CD4-positive, alpha-beta T cell (primary cell): ENCODE measurements at regions not wholly inside any gene's neighbourhood (a gene's known extent, or its start where the extent isn't known, plus 50 kb on each side); places are given as distances from the start of the nearest gene placed in this dataset.

Source experiments
- ATAC-seq: fragments of 200-7000 bp; cut with Tn5 transposase; one replicate; pipeline ENCODE4 v1.10.0; 2022; ENCODE audit warnings: mild to moderate bottlenecking; ENCODE audit not compliant: poor library complexity
- CTCF ChIA-PET: fragments of 350-600 bp; sonication (Branson Sonifier 250); formaldehyde crosslinking; loops from one replicate; lab custom pipeline; 2021; ENCODE audit warnings: antibody characterized with exemption, inconsistent platforms; lab: Charles Lee
- POLR2A ChIA-PET: fragments of 350-600 bp; sonication (Branson Sonifier 250); formaldehyde crosslinking; loops from one replicate; lab custom pipeline; 2021; ENCODE audit warnings: antibody characterized with exemption, inconsistent platforms; lab: Charles Lee
- DNase-seq, 14 experiments: peaks; one replicate each; pipeline ENCODE4 v3.0.0-alpha.2; 2013 to 2020; ENCODE audit warnings: mixed read lengths in 2 of 14
- H3K27ac ChIP-seq, 2 donors: one replicate each; pipeline versions ENCODE4 v1.5.1 to v1.7.0; 2013; ENCODE audit warnings: low read length in 2 of 2, low read depth in 1 of 2, mild to moderate bottlenecking in 1 of 2
- H3K27me3 ChIP-seq, 2 experiments: 1 replicate in 1 of 2; 2 replicates in 1 of 2; pipeline versions ENCODE4 v1.6.1 to v1.7.0; 2013; ENCODE audit warnings: low read length in 2 of 2, control low read depth in 1 of 2, mild to moderate bottlenecking in 1 of 2, moderate library complexity in 1 of 2; ENCODE audit not compliant: insufficient read depth in 2 of 2, control insufficient read depth in 1 of 2
- H3K36me3 ChIP-seq: one replicate; pipeline ENCODE4 v1.6.1; 2013; ENCODE audit warnings: low read length, control low read depth; ENCODE audit not compliant: insufficient read depth
- H3K4me1 ChIP-seq: one replicate; pipeline ENCODE4 v1.6.1; 2013; ENCODE audit warnings: low read length, control low read depth; ENCODE audit not compliant: insufficient read depth
- H3K4me3 ChIP-seq: one replicate; pipeline ENCODE4 v1.5.1; 2013; ENCODE audit warnings: mild to moderate bottlenecking, low read length, moderate library complexity
- H3K9me3 ChIP-seq, 2 experiments: 1 replicate in 1 of 2; 2 replicates in 1 of 2; pipeline versions ENCODE4 v1.6.1 to v1.7.0; 2013; ENCODE audit warnings: low read length in 2 of 2, mild to moderate bottlenecking in 2 of 2, control low read depth in 1 of 2, moderate library complexity in 1 of 2; ENCODE audit not compliant: control insufficient read depth in 1 of 2, insufficient read depth in 1 of 2
- H3K27ac Mint-ChIP-seq: one replicate; pipeline ENCODE4 v1.8.0; 2020; ENCODE audit warnings: mixed read lengths
- H3K27me3 Mint-ChIP-seq: one replicate; pipeline ENCODE4 v1.8.0; 2021; ENCODE audit warnings: mixed read lengths
- H3K36me3 Mint-ChIP-seq: one replicate; pipeline ENCODE4 v1.8.0; 2021; ENCODE audit warnings: low read depth, mixed read lengths
- H3K4me1 Mint-ChIP-seq: one replicate; pipeline ENCODE4 v1.8.0; 2021; ENCODE audit warnings: low read depth, mixed read lengths
- H3K4me3 Mint-ChIP-seq: one replicate; pipeline ENCODE4 v1.8.0; 2020; ENCODE audit warnings: mild to moderate bottlenecking, mixed read lengths
- H3K9me3 Mint-ChIP-seq: one replicate; pipeline ENCODE4 v1.8.0; 2020; ENCODE audit warnings: mixed read lengths
- intact Hi-C, 2 experiments: fragments of 100-400 bp; cut with DNase I in 1 of 2; cut with micrococcal nuclease in 1 of 2; formaldehyde crosslinking; loops; one replicate each; pipeline versions ENCODE4 v1.15.1 to v1.9.0; 2023 to 2025; cut with DNase I, micrococcal nuclease
- TF ChIP-seq, protein P1 (sequence below): fragments of 200-600 bp; IDR thresholded peaks from one replicate; pipeline ENCODE4 v1.8.0; 2022; ENCODE audit warnings: antibody characterized with exemption, mild to moderate bottlenecking

DNA sequence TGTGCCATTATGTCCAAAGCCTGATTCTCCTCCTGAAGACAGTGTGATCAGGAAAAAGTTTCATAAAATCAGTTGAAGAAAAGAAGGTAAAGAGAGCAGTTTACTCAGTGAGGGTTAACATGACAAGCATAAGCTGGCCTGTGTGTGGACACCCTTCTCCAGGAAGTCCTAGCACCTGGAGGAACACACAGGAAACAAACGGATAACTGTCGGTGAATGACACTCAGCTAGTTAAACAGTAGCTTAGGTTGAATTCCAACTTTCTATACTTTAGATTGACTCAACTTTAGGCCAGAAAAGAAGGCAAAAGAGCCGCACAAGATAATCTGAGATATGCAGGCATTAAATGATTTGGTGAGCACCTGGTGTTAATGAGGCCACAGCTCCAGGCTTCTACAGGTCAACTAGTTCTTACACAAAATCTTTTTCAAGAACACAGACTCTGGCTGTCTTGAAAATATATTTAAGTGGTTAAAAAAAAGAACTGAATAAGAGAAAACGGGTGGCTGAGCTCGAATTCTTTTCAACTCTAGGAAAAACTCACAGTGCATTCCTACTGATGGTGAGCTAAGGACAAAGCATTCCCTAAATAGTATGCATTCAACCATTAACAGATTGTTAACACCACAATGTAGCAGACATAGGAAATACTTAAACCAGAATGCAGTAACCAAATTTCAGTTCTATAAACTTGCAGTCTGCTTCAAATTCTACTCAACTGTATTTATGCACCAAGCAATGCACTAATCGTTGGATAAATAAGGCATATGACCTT is 56.9 kb upstream of the TSPAN8 start:
- Histone ChIP-seq H3K4me1 (no peaks in the 10 kb centered on the region), H3K27me3 (no peaks in the 10 kb centered on the region), H3K4me3 (no peak overlapping the region), H3K27ac (no peak overlapping the region), H3K36me3 (no peaks in the 10 kb centered on the region), H3K9me3 (no peaks in the 10 kb centered on the region)
- TF ChIP-seq, protein P1, sequence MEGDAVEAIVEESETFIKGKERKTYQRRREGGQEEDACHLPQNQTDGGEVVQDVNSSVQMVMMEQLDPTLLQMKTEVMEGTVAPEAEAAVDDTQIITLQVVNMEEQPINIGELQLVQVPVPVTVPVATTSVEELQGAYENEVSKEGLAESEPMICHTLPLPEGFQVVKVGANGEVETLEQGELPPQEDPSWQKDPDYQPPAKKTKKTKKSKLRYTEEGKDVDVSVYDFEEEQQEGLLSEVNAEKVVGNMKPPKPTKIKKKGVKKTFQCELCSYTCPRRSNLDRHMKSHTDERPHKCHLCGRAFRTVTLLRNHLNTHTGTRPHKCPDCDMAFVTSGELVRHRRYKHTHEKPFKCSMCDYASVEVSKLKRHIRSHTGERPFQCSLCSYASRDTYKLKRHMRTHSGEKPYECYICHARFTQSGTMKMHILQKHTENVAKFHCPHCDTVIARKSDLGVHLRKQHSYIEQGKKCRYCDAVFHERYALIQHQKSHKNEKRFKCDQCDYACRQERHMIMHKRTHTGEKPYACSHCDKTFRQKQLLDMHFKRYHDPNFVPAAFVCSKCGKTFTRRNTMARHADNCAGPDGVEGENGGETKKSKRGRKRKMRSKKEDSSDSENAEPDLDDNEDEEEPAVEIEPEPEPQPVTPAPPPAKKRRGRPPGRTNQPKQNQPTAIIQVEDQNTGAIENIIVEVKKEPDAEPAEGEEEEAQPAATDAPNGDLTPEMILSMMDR, result no peak
- no peak for DNase-seq
- CTCF ChIA-PET, result no interaction called here
- no peaks in the 10 kb centered on the region for H3K4me1 Mint-ChIP-seq
- ATAC-seq, result no peak
- intact Hi-C loops, result loop anchor here (5.0 kb wide), 1 partner anchor 533 kb away; no protein-coding TSS in a partner anchor
- H3K36me3 Mint-ChIP-seq, result no peaks in the 10 kb centered on the region
- POLR2A ChIA-PET, result no interaction called here
- no peaks in the 10 kb centered on the region for H3K9me3 Mint-ChIP-seq
- H3K4me3 Mint-ChIP-seq, result no peak overlapping the region
- no peak overlapping the region for H3K27ac Mint-ChIP-seq
- no peaks in the 10 kb centered on the region for H3K27me3 Mint-ChIP-seq

DNA sequence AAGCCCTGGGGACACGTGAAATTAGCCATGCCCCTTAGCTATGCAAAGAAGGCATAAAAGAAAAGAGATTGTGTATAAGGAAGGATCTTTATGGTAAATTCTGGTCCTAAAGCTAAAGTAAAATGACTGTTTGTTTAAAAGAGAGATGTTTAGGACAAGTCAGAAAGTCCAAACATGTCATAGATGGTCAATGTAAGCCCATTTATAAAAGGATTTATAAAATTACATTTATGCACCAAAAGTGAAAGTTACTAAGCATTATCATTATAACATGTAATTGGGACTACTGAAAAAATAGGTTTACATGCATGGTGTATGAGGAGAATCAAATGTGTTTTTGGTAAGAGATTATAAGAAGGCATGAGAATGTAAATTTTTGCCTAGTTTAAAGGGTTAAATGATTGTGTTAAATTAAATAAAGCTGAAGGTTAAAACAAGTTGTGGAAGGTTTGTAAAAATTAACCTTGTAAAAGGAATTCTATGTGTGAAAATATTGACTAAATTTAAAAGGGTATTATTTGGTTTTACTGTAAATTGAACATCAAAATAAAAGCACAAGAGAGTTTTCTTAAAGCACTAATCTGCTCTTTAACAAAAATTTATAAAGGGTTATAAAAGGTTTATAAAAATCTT is 50.4 kb upstream of the TSPAN8 start:
- no peak overlapping the region for H3K4me3 ChIP-seq
- no peak overlapping the region for H3K27ac Mint-ChIP-seq
- DNase-seq, result no peak
- H3K36me3 Mint-ChIP-seq, result no peaks in the 10 kb centered on the region
- H3K9me3 Mint-ChIP-seq, result no peaks in the 10 kb centered on the region
- H3K4me1 Mint-ChIP-seq, result no peaks in the 10 kb centered on the region
- ChIA-PET CTCF (no interaction called here), POLR2A (no interaction called here)
- no peaks in the 10 kb centered on the region for H3K27me3 ChIP-seq
- H3K36me3 ChIP-seq, result no peaks in the 10 kb centered on the region
- H3K4me3 Mint-ChIP-seq, result no peak overlapping the region
- ATAC-seq, result no peak
- H3K27ac ChIP-seq, result no peak overlapping the region
- intact Hi-C loops, result no loop called here
- H3K4me1 ChIP-seq, result no peaks in the 10 kb centered on the region
- H3K27me3 Mint-ChIP-seq, result no peaks in the 10 kb centered on the region
- TF ChIP-seq, protein P1, result no peak
- no peaks in the 10 kb centered on the region for H3K9me3 ChIP-seq
